ENCODE measurements at regions not wholly inside any gene's neighbourhood (a gene's known extent, or its start where the extent isn't known, plus 50 kb on each side); places are given as distances from the start of the nearest gene placed in this dataset.
"Not testable (repeated sequence)": the region's sequence is repeated elsewhere in the genome, so short reads cannot be mapped to it uniquely, and the experiment has no call there.

GRCh38 chr4:33924239-33924638 lies 2320.1 kb downstream of the ARAP2 start:
- peak; percentile 71 for DNase-seq

DNA sequence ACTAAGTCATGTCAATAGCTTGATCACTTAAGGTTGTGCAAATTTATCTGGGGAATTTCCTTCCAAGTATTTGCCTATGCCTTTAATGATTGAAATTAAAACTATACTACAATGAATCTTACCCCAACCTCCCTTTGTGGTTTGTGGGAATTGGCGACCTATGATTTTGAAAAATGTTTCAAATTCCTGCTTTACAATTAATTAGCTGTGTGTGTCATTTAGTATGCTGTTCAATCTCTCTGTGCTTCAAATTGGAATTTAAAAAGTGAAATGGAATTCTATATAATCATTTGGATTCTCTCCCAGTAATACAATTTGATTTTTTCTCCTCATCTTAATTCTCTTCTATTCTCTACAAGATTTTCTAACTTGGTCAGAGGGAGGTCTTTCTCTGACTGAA lies 2319.5 kb downstream of the ARAP2 start:
- DNase-seq: no peak

GRCh38 chr4:33930497-33930896 lies 2313.8 kb downstream of the ARAP2 start:
- DNase-seq: no peak

DNA sequence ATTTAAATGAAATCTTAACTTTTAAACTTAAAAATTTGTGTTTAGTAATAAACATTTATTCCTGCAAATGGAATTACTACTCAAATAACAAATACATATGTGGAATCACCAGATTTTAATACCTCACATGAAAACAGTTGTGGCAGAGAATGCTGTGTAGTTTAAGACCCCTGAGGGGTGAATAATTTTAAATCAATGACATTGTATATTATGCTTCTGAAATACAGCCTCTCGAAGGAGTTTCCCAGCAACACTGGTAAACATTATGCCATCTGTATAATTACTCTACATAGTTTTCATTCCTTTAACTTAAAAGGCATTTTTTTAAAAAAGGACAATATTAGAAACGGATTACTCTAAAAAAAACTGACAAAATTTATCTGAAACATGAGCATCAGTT lies 2313.3 kb downstream of the ARAP2 start:
- DNase-seq: peak; percentile 12

DNA sequence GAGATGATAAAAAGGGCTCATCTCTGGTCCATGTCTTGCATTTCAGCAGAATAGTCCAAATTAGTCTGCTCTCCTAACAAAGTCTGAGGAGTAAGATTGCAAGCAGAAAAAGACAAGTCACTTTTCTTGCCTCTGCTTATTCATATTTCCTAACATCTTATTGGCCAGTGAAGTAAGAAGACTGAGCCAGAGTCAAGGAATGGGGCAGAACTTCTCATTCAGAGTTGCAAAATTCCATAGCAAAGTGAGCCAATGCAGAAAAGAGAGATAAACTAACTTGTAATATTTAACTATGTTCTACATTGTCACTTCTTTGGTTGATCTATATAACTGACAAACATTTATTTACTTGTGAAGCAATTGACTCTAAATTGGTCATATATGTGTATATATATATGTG lies 2304.0 kb downstream of the ARAP2 start:
- DNase-seq: no peak

DNA sequence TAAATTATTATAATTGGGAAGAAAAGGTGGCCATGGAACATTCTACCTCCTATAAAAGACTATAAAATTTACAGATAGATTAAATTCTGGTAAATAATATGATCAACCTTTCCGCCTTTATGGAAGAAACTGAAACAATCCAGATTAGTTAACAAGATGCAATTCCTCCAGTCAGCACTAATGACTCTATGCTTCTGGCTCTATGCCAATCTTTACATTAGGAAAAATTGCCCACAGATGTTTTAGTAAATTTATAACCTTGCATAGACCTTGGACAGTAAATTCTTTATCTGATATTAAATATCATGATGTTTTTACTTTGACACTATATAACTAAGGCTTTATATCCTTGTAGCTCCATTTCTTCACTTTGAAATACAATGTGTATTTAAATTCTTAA lies 2302.5 kb downstream of the ARAP2 start:
- peak; percentile 29 for DNase-seq

- DNase-seq: no peak
Observed at GRCh38 chr4:33948921-33949320, 2295.4 kb downstream of the ARAP2 start.

GRCh38 chr4:33953848-33954247 lies 2290.5 kb downstream of the ARAP2 start:
- DNase-seq: not testable (repeated sequence)

DNA sequence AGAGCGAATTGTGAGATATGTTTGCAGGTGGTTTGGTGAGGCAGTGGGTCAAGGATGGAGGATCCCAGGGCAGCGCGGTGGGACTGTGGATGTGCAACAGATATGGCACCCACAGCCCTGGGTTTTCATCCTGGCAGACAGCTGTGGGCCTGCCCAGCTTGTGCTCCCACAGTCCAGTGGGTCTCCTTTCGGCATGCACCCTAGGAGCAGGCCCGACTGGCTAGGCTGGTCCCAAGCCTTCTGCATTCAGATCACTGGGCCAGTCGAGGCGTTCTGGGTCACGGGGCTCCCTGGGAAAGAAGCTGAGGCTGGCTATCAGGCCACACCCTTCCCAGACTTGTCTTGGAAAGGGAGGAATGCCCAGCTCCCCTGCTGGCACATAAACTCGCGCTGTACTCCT lies 2289.6 kb downstream of the ARAP2 start:
- DNase-seq: no peak

- no peak for DNase-seq
Observed at GRCh38 chr4:33959519-33959918, 2284.8 kb downstream of the ARAP2 start.

- no peak for DNase-seq
Observed at GRCh38 chr4:33961761-33962160, 2282.6 kb downstream of the ARAP2 start.

GRCh38 chr4:33966808-33967207 lies 2277.5 kb downstream of the ARAP2 start:
- no peak for DNase-seq

DNA sequence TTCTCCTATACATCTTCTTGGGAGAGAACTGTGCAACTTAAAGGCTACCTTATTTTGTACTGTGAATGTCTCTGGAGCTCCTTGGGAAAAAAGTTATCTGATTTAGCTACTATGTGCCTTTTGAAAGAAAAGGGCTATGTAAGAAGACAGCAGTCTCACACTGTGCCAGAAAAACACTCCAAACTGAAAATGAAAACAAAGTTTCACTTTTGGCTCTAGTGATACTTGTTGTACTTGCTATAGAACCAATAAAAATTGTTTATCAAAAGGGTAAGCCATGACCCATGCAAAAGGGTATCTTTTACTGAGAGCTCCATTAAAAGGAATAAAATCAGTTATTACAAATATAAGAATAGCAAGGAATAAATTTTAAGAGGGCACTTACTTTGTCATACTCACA lies 2270.0 kb downstream of the ARAP2 start:
- DNase-seq: no peak

DNA sequence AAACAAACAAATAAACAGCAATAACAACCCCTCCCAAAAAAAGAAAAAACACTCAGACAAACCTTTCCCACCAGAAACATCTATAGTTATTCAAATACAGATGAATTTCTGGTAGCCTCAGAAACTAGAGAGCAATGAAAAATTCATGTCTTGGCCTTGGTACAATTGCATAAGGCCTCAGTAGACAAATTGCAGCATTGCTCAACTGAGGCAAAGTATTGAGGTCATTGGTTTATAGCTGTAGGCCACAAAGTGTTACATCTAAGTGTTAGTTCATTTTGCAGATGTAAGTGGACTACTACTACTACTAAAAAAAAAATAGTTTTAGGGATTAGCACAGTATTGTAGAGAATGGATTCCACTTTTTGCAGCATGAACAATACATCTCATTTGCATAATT lies 2268.3 kb downstream of the ARAP2 start:
- no peak for DNase-seq

GRCh38 chr4:33979781-33980180 lies 2264.5 kb downstream of the ARAP2 start:
- not testable (repeated sequence) for DNase-seq

DNA sequence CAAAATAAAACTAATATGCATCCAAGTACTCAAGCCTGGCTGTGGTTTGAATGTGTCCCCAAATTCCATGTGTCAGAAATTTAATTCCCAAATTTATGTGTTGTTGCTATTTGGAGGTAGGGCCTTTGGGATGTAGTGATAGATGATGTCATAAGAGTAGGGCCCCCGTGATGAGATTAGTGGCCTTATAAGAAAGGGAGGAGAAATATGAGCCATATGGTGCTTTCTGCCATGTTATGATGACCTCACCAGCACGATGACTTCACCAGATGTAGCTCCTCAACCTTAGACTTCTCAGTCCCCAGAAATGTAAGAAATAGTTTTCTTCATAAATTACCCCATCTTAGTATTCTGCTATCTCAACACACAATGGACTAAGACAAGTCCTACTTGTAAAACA lies 2264.0 kb downstream of the ARAP2 start:
- no peak for DNase-seq

- DNase-seq: no peak
Observed at GRCh38 chr4:33989820-33990443, 2254.4 kb downstream of the ARAP2 start.

DNA sequence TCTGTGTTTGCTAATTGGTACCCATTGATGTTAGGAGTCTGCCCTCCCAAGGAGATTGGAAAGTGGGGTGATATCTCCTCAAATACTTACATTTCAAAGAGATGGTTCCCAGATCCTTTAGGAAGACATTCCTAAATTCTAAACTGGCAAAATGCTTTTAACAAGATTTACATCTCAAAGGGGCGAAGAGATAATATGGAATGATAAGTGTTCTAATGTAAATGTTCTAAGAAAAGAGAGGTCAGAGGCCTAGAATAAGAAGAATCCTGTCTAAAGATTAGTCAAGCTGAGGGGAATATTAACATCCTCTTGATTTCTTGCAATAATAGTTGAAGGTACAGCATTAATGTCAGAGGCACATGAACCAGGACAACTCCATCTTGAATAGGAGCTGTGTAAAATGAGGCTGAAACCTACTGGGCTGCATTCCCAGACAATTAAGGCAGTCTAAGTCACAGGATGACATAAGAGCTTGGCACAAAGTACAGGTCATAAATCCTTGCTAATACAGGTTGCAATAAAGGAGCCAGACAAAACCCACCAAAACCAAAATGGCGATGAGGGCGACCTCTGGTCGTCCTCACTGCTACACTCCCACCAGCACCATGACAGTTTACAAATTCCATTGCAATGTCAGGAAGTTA lies 2248.1 kb downstream of the ARAP2 start:
- no peak for DNase-seq

- no peak for DNase-seq
Observed at GRCh38 chr4:33998291-33998690, 2246.0 kb downstream of the ARAP2 start.

DNA sequence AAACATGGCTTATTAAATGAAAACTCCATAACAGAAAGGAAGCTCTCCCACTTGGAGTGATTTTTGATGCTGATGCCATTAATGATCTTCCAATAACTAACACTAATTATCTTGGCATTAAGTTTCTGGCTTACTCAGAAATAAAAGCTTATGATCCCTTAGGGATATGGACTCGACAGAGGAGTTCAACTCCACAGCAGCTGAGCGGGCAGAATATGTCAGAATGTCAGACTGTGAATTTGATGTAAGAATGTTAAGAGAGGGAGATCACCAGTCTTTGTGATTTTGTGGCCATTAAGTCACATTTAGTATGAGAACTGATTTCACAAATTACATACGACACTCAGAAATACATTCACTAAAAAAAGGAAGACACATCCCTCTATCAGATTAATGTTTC lies 2244.0 kb downstream of the ARAP2 start:
- DNase-seq: no peak

DNA sequence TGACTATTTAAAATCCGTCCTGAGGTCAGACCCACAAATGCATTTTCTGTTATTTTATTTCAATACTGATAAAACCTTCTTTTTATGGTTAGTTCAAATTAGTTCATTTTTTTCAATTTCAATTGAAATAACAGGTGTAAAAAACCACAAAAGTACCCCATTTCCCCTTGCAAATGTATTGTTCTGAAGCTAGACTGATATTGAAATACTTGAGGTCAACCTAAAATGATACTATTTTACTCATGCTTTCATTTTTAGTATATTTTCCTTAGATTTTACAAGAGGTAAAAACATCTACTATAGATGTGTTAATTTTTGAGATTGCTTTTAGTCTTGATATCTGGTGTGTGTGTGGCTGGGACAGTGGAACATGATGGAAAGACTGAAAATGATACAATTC lies 2237.8 kb downstream of the ARAP2 start:
- not testable (repeated sequence) for DNase-seq

DNA sequence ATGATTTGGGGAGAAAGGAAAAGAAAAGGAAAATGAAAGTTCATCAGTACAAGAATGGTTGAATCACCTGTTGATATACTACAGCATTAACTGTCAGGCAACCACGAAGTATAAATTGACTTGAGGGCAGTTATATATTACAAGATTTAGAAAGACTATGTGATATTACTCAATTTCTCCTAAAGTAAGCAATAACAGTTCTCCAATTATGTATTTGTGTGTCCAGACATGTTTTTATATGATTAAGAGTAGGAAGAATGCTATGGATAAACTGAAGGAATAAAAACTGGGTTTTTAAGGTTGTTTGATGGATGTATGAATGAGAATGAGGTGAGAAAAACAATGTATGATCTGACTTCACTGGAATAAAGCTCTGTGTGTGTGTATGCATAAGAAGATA lies 2234.4 kb downstream of the ARAP2 start:
- no peak for DNase-seq

- no peak for DNase-seq
Observed at GRCh38 chr4:34010751-34011519, 2233.4 kb downstream of the ARAP2 start.

GRCh38 chr4:34035225-34035624 lies 2209.1 kb downstream of the ARAP2 start:
- no peak for DNase-seq

Data from NCI-H2171 treated with DMSO at 0.1 percent for 48 hours (cell line).